Peyer's patch (tissue), 4 donors: ENCODE measurements at regions not wholly inside any gene's neighbourhood (a gene's known extent, or its start where the extent isn't known, plus 50 kb on each side); places are given as distances from the start of the nearest gene placed in this dataset.

ENCODE experiments used
- POLR2A ChIP-seq, 2 donors: fragments of 450-650 bp; IDR thresholded peaks; one replicate each; pipeline ENCODE4 v1.5.1; 2017; ENCODE audit warnings: antibody characterized with exemption in 2 of 2, mild to moderate bottlenecking in 2 of 2, moderate library complexity in 2 of 2
- TF ChIP-seq, protein P1 (sequence below), 6 experiments: fragments of 450-650 bp in 4 of 6; fragments of 200-600 bp in 2 of 6; sonication (generic) in 1 of 6; IDR thresholded peaks; one replicate each; pipeline ENCODE4 v1.5.1; 2017 to 2019; ENCODE audit warnings: antibody characterized with exemption in 6 of 6, mild to moderate bottlenecking in 3 of 6, moderate library complexity in 1 of 6

DNA sequence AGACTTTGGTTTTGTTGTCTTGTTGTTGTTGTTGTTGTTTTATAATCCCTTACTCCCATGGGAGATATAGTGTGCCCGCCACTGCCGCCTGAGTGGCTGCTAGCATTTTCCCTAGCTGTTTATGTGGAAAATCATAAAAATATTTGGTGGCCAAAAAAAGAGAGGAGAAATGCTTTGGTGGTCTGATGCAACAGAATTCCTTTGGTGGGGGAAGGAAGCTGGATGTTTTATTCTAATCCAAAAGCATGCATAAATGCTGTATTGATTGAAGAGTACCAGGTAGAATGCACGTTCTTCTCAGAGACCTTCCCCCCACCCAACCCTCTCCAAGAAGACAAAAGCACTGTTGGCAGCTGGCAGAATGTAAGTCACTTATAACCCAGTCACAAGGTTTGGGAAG lies 93.2 kb downstream of the C17orf67 start:
- no peak for TF ChIP-seq POLR2A (IDR thresholded peaks at IDR 0.05)
- TF ChIP-seq, protein P1, sequence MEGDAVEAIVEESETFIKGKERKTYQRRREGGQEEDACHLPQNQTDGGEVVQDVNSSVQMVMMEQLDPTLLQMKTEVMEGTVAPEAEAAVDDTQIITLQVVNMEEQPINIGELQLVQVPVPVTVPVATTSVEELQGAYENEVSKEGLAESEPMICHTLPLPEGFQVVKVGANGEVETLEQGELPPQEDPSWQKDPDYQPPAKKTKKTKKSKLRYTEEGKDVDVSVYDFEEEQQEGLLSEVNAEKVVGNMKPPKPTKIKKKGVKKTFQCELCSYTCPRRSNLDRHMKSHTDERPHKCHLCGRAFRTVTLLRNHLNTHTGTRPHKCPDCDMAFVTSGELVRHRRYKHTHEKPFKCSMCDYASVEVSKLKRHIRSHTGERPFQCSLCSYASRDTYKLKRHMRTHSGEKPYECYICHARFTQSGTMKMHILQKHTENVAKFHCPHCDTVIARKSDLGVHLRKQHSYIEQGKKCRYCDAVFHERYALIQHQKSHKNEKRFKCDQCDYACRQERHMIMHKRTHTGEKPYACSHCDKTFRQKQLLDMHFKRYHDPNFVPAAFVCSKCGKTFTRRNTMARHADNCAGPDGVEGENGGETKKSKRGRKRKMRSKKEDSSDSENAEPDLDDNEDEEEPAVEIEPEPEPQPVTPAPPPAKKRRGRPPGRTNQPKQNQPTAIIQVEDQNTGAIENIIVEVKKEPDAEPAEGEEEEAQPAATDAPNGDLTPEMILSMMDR (IDR thresholded peaks at IDR 0.05), result no peak
